Hepatocyte (in vitro differentiated cells): ENCODE measurements at regions not wholly inside any gene's neighbourhood (a gene's known extent, or its start where the extent isn't known, plus 50 kb on each side); places are given as distances from the start of the nearest gene placed in this dataset.

Experiments
- CTCF ChIP-seq: fragments of 200-600 bp; sonication (generic); IDR thresholded peaks from 2 replicates; pipeline ENCODE4 v1.5.1; 2016; ENCODE audit warnings: antibody characterized with exemption, mild to moderate bottlenecking; ENCODE audit not compliant: poor library complexity
- EZH2 ChIP-seq: fragments of 200-600 bp; sonication (generic); IDR thresholded peaks from 2 replicates; pipeline ENCODE4 v1.6.1; 2016; ENCODE audit warnings: antibody characterized with exemption, mild to moderate bottlenecking, borderline replicate concordance
- EZH2phosphoT487 ChIP-seq: fragments of 200-600 bp; sonication (generic); IDR thresholded peaks from one replicate; pipeline ENCODE4 v1.6.1; 2018; ENCODE audit warnings: antibody characterized with exemption, mild to moderate bottlenecking, low read depth, moderate library complexity; ENCODE audit not compliant: unreplicated experiment, severe bottlenecking

GRCh38 chr3:144151983-144152382, 180.4 kb downstream of the DIPK2A start:
- no peak for TF ChIP-seq CTCF
- no peak for TF ChIP-seq EZH2phosphoT487
- no peak for TF ChIP-seq EZH2
